Skeletal muscle tissue (tissue), 3 donors: ENCODE measurements at regions not wholly inside any gene's neighbourhood (a gene's known extent, or its start where the extent isn't known, plus 50 kb on each side); places are given as distances from the start of the nearest gene placed in this dataset.
A peak's percentile ranks its signal among the peaks of the same experiment; 100 is the strongest.
"Not testable (repeated sequence)": the region's sequence is repeated elsewhere in the genome, so short reads cannot be mapped to it uniquely, and the experiment has no call there.

Source experiments
- H3K27ac ChIP-seq: one replicate; pipeline ENCODE4 v1.7.0; 2013; ENCODE audit warnings: mild to moderate bottlenecking, low read depth, low read length, inconsistent platforms
- H3K27me3 ChIP-seq, 3 donors: one replicate each; pipeline ENCODE4 v1.7.0; 2013; ENCODE audit warnings: low read length in 3 of 3; ENCODE audit not compliant: control insufficient read depth in 3 of 3, insufficient read depth in 3 of 3
- H3K36me3 ChIP-seq, 3 donors: one replicate each; pipeline ENCODE4 v1.7.0; 2013; ENCODE audit warnings: low read length in 3 of 3; ENCODE audit not compliant: control insufficient read depth in 3 of 3, insufficient read depth in 3 of 3
- H3K4me1 ChIP-seq, 3 donors: one replicate each; pipeline ENCODE4 v1.7.0; 2013; ENCODE audit warnings: low read length in 3 of 3, mild to moderate bottlenecking in 3 of 3; ENCODE audit not compliant: control insufficient read depth in 3 of 3, insufficient read depth in 3 of 3
- H3K4me3 ChIP-seq, 3 donors: one replicate each; pipeline ENCODE4 v1.7.0; 2013; ENCODE audit warnings: low read length in 3 of 3
- H3K9ac ChIP-seq, 3 donors: one replicate each; pipeline ENCODE4 v1.7.0; 2013; ENCODE audit warnings: low read length in 3 of 3, mild to moderate bottlenecking in 3 of 3, moderate library complexity in 2 of 3, low read depth in 1 of 3
- H3K9me3 ChIP-seq, 3 donors: one replicate each; pipeline ENCODE4 v1.7.0; 2013; ENCODE audit warnings: low read length in 3 of 3; ENCODE audit not compliant: control insufficient read depth in 3 of 3
- donor health status: Osteomylitis.

- H3K9me3 ChIP-seq = no peaks in the 10 kb centered on the region
- no peaks in the 10 kb centered on the region for H3K4me1 ChIP-seq
- H3K27ac ChIP-seq = no peak overlapping the region
- H3K27me3 ChIP-seq = no peaks in the 10 kb centered on the region
- no peak overlapping the region for H3K4me3 ChIP-seq
- no peaks in the 10 kb centered on the region for H3K36me3 ChIP-seq
- H3K9ac ChIP-seq = no peak overlapping the region
Observed at GRCh38 chr10:33919244-33919643, 584.8 kb upstream of the NRP1 start.

GRCh38 chr10:33917069-33917780 is 582.8 kb upstream of the NRP1 start:
- Histone ChIP-seq H3K9me3 (no peaks in the 10 kb centered on the region), H3K27ac (no peak overlapping the region)

GRCh38 chr10:33914746-33915145 is 580.3 kb upstream of the NRP1 start:
- no peaks in the 10 kb centered on the region for H3K27me3 ChIP-seq
- H3K4me3 ChIP-seq = no peak overlapping the region
- H3K9me3 ChIP-seq = no peaks in the 10 kb centered on the region
- H3K27ac ChIP-seq = no peak overlapping the region
- H3K36me3 ChIP-seq = no peaks in the 10 kb centered on the region
- no peak overlapping the region for H3K9ac ChIP-seq
- H3K4me1 ChIP-seq = no peaks in the 10 kb centered on the region

More at GRCh38 chr10:33917069-33917780, 582.8 kb upstream of the NRP1 start:
- H3K36me3 ChIP-seq = no peaks in the 10 kb centered on the region
- H3K9ac ChIP-seq = no peak overlapping the region
- H3K4me3 ChIP-seq = no peak overlapping the region
- H3K27me3 ChIP-seq = no peaks in the 10 kb centered on the region
- no peaks in the 10 kb centered on the region for H3K4me1 ChIP-seq

- H3K27me3 ChIP-seq = no peaks in the 10 kb centered on the region
- H3K9me3 ChIP-seq = no peaks in the 10 kb centered on the region
- H3K27ac ChIP-seq = no peak overlapping the region
- H3K4me3 ChIP-seq = no peak overlapping the region
- H3K9ac ChIP-seq = no peak overlapping the region
- no peaks in the 10 kb centered on the region for H3K4me1 ChIP-seq
- no peaks in the 10 kb centered on the region for H3K36me3 ChIP-seq
Observed at GRCh38 chr10:33913194-33913593, 578.7 kb upstream of the NRP1 start.

- H3K9ac ChIP-seq, H3K27ac ChIP-seq, H3K4me1 ChIP-seq, H3K27me3 ChIP-seq, H3K9me3 ChIP-seq, H3K4me3 ChIP-seq, H3K36me3 ChIP-seq: not testable (repeated sequence)
Observed at GRCh38 chr10:33909476-33909875, 575.0 kb upstream of the NRP1 start.

GRCh38 chr10:33901166-33901565 is 566.7 kb upstream of the NRP1 start:
- Histone ChIP-seq H3K4me3 (no peak overlapping the region), H3K9ac (no peak overlapping the region), H3K4me1 (peaks cover 0 to 8% (median 2%) of the 10 kb centered on the region in 3 donors), H3K27me3 (no peaks in the 10 kb centered on the region), H3K9me3 (no peaks in the 10 kb centered on the region), H3K27ac (peak overlapping the region; percentile 28), H3K36me3 (no peaks in the 10 kb centered on the region)

GRCh38 chr10:33900596-33900995 is 566.1 kb upstream of the NRP1 start:
- H3K27me3 ChIP-seq = no peaks in the 10 kb centered on the region
- no peaks in the 10 kb centered on the region for H3K9me3 ChIP-seq
- peaks cover 0 to 8% (median 2%) of the 10 kb centered on the region in 3 donors for H3K4me1 ChIP-seq
- no peak overlapping the region for H3K9ac ChIP-seq
- peak overlapping the region; percentile 28 for H3K27ac ChIP-seq
- H3K36me3 ChIP-seq = no peaks in the 10 kb centered on the region
- H3K4me3 ChIP-seq = no peak overlapping the region

GRCh38 chr10:33899578-33900531 is 565.4 kb upstream of the NRP1 start:
- H3K27me3 ChIP-seq = no peaks in the 10 kb centered on the region
- no peak overlapping the region for H3K27ac ChIP-seq
- no peaks in the 10 kb centered on the region for H3K9me3 ChIP-seq

GRCh38 chr10:33897291-33897752 is 562.9 kb upstream of the NRP1 start:
- Histone ChIP-seq H3K36me3 (no peaks in the 10 kb centered on the region), H3K4me1 (peaks cover 0 to 8% (median 2%) of the 10 kb centered on the region in 3 donors), H3K27ac (no peak overlapping the region), H3K4me3 (no peak overlapping the region), H3K9ac (no peak overlapping the region), H3K9me3 (no peaks in the 10 kb centered on the region), H3K27me3 (no peaks in the 10 kb centered on the region)

More at GRCh38 chr10:33899578-33900531, 565.4 kb upstream of the NRP1 start:
- no peak overlapping the region for H3K4me3 ChIP-seq
- H3K4me1 ChIP-seq = peaks cover 0 to 8% (median 2%) of the 10 kb centered on the region in 3 donors
- H3K9ac ChIP-seq = no peak overlapping the region
- no peaks in the 10 kb centered on the region for H3K36me3 ChIP-seq

GRCh38 chr10:33893506-33893905 is 559.0 kb upstream of the NRP1 start:
- H3K4me1 ChIP-seq = peaks cover 0 to 2% (median 0%) of the 10 kb centered on the region in 3 donors
- H3K27me3 ChIP-seq = no peaks in the 10 kb centered on the region
- H3K36me3 ChIP-seq = no peaks in the 10 kb centered on the region
- H3K9me3 ChIP-seq = no peaks in the 10 kb centered on the region
- no peak overlapping the region for H3K27ac ChIP-seq
- H3K4me3 ChIP-seq = no peak overlapping the region
- H3K9ac ChIP-seq = no peak overlapping the region
